CD4-positive, alpha-beta T cell treated with Interleukin-6 for 4 hours (primary cell): ENCODE measurements at regions not wholly inside any gene's neighbourhood (a gene's known extent, or its start where the extent isn't known, plus 50 kb on each side); places are given as distances from the start of the nearest gene placed in this dataset.

Experiments
- DNase-seq: peaks from one replicate; pipeline ENCODE4 v3.0.0-alpha.2; 2020; ENCODE audit warnings: mixed read lengths

- no peak for DNase-seq
Measured at GRCh38 chr2:144280009-144280408, 239.9 kb downstream of the ZEB2 start.

- no peak for DNase-seq
Measured at GRCh38 chr2:144279165-144279564, 240.8 kb downstream of the ZEB2 start.

GRCh38 chr2:144277622-144278354, 242.1 kb downstream of the ZEB2 start:
- no peak for DNase-seq

GRCh38 chr2:144275340-144275739, 244.6 kb downstream of the ZEB2 start:
- DNase-seq: no peak

- DNase-seq: no peak
Measured at GRCh38 chr2:144274131-144274530, 245.8 kb downstream of the ZEB2 start.

- no peak for DNase-seq
Measured at GRCh38 chr2:144270951-144271350, 249.0 kb downstream of the ZEB2 start.

- no peak for DNase-seq
Measured at GRCh38 chr2:144268036-144268678, 251.8 kb downstream of the ZEB2 start.

GRCh38 chr2:144267239-144267638, 252.7 kb downstream of the ZEB2 start:
- DNase-seq: peak; percentile 2

- DNase-seq: no peak
Measured at GRCh38 chr2:144265654-144266053, 254.3 kb downstream of the ZEB2 start.

- DNase-seq: no peak
Measured at GRCh38 chr2:144261966-144262365, 258.0 kb downstream of the ZEB2 start.

GRCh38 chr2:144261336-144261735, 258.6 kb downstream of the ZEB2 start:
- DNase-seq: no peak

- no peak for DNase-seq
Measured at GRCh38 chr2:144259332-144259731, 260.6 kb downstream of the ZEB2 start.

- DNase-seq: no peak
Measured at GRCh38 chr2:144258154-144258553, 261.8 kb downstream of the ZEB2 start.

- no peak for DNase-seq
Measured at GRCh38 chr2:144256996-144257707, 262.8 kb downstream of the ZEB2 start.

GRCh38 chr2:144254342-144255235, 265.3 kb downstream of the ZEB2 start:
- DNase-seq: no peak

- DNase-seq: no peak
Measured at GRCh38 chr2:144253743-144254142, 266.2 kb downstream of the ZEB2 start.

- no peak for DNase-seq
Measured at GRCh38 chr2:144252694-144253093, 267.2 kb downstream of the ZEB2 start.

- DNase-seq: no peak
Measured at GRCh38 chr2:144249035-144249637, 270.8 kb downstream of the ZEB2 start.

- DNase-seq: no peak
Measured at GRCh38 chr2:144248350-144249034, 271.4 kb downstream of the ZEB2 start.

- no peak for DNase-seq
Measured at GRCh38 chr2:144244938-144245337, 275.0 kb downstream of the ZEB2 start.

GRCh38 chr2:144242311-144242710, 277.6 kb downstream of the ZEB2 start:
- DNase-seq: no peak

GRCh38 chr2:144241801-144242200, 278.1 kb downstream of the ZEB2 start:
- DNase-seq: no peak
